ENCODE measurements at regions not wholly inside any gene's neighbourhood (a gene's known extent, or its start where the extent isn't known, plus 50 kb on each side); places are given as distances from the start of the nearest gene placed in this dataset.
A peak's percentile ranks its signal among the peaks of the same experiment; 100 is the strongest.

DNA sequence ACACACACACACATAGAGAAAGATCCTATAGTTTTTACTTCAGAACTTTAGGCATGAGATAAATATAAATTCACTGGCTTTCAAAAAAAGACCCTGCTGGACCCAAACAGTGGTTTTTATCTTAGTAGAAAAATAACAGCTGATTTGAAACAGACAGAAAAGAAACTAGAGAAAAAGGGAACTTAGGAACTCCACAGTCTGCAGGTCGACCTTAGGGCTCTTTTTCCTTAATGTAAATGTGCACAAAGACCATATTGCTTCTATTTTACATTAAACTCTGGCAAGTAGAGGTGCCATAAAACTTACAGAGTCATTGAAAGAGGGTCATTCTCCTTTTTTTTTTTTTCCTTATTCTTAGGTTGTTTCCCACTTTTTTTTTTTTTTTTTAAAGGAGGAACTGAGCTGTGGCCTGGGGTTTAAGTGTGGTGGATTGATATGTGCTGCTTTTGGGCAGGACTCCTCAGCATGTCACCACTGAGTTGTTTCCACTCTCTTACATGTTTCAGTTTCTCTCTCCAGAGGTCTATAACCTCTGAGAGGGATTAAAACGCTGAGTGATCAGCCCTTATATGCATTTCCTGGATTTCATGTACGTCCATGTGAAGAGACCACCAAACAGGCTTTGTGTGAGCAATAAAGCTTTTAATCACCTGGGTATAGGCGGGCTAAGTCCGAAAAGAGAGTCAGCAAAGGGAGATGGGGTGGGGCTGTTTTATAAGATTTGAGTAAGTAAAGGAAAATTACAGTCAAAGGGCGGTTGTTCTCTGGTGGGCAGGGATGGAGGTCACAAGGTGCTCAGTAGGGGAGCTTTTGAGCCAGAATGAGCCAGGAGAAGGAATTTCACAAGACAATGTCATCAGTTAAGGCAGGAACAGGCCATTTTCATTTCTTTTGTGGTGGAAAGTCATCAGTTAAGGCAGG is 70.8 kb upstream of the PACRGL start:
- no peak overlapping the region for H3K4me3 Mint-ChIP-seq
- H3K36me3 Mint-ChIP-seq (ENCODE audit: low read depth) = peaks cover 18% of the 10 kb centered on the region
- peak; percentile 22; the same call in 1 of the 2 replicates for TF ChIP-seq NANOG (IDR thresholded peaks at IDR 0.05; ENCODE audit: borderline replicate concordance)
- TF ChIP-seq, protein P1, sequence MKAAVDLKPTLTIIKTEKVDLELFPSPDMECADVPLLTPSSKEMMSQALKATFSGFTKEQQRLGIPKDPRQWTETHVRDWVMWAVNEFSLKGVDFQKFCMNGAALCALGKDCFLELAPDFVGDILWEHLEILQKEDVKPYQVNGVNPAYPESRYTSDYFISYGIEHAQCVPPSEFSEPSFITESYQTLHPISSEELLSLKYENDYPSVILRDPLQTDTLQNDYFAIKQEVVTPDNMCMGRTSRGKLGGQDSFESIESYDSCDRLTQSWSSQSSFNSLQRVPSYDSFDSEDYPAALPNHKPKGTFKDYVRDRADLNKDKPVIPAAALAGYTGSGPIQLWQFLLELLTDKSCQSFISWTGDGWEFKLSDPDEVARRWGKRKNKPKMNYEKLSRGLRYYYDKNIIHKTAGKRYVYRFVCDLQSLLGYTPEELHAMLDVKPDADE (IDR thresholded peaks at IDR 0.05) = no peak
- Histone ChIP-seq H4K20me1 (replicated peaks; ENCODE audit: insufficient read depth) (no peaks in the 10 kb centered on the region), H3F3A (replicated peaks; ENCODE audit: low read depth) (no peaks in the 10 kb centered on the region), H3K79me2 (replicated peaks; ENCODE audit: insufficient read depth) (no peaks in the 10 kb centered on the region), H2AFZ (peak overlapping the region; percentile 82; the same call in 1 of the 2 replicates), H3K9me2 (ENCODE audit: insufficient read depth) (peaks cover 9% of the 10 kb centered on the region; the same call in 1 of the 2 replicates), H3K36me3 (ENCODE audit: insufficient read depth) (no peaks in the 10 kb centered on the region), H3K4me1 (ENCODE audit: insufficient read depth) (peaks cover 18% of the 10 kb centered on the region), H3K27me3 (ENCODE audit: insufficient read depth) (no peaks in the 10 kb centered on the region), H3K4me3 (no peak overlapping the region), H3K27ac (ENCODE audit: low read depth) (peak overlapping the region; percentile 80), H3K4me2 (peak overlapping the region; percentile 34; the same call in 1 of the 2 replicates)
- no peak for DNase-seq (ENCODE audit: low spot score)
- ATAC-seq = no peak
- no peaks in the 10 kb centered on the region; the same call in 2 of the 3 replicates for H3K4me1 Mint-ChIP-seq
- H3K27ac Mint-ChIP-seq = no peak overlapping the region
- H3K27me3 Mint-ChIP-seq (ENCODE audit: insufficient read depth, low read depth, poor library complexity) = peaks cover 1% of the 10 kb centered on the region
- peaks cover 6% of the 10 kb centered on the region; the same call in 2 of the 3 replicates for H3K9me3 Mint-ChIP-seq

DNA sequence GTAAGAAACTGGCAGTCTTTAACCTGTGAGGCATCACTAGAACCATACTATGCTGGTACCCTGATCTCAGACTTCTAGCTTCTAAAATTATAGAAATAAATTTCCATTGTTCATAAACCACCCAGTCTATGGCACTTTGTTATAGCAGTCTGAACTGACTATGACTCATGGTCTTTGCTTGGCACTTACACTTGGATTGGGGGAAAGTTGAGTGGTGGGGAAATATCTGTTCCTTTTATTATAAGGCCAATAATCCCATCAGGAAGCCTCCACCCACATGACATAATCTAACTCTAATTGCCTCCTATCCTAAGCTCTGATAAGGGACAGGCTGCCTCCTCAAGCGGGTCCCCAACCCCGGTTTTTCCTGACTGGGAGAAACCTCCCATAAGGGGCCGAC is 61.4 kb upstream of the PACRGL start:
- H4K20me1 ChIP-seq (replicated peaks; ENCODE audit: insufficient read depth) = no peaks in the 10 kb centered on the region
- H2AFZ ChIP-seq = no peak overlapping the region
- Mint-ChIP-seq H3K4me3 (no peak overlapping the region), H3K9me3 (peaks cover 8% of the 10 kb centered on the region; the same call in 2 of the 3 replicates), H3K27ac (no peak overlapping the region), H3K27me3 (ENCODE audit: insufficient read depth, low read depth, poor library complexity) (peaks cover 3% of the 10 kb centered on the region), H3K36me3 (ENCODE audit: low read depth) (peaks cover 26% of the 10 kb centered on the region), H3K4me1 (no peaks in the 10 kb centered on the region)
- no peaks in the 10 kb centered on the region for H3F3A ChIP-seq (replicated peaks; ENCODE audit: low read depth)
- no peak for DNase-seq (ENCODE audit: low spot score)
- H3K9me2 ChIP-seq (ENCODE audit: insufficient read depth) = no peaks in the 10 kb centered on the region; the same call in 1 of the 2 replicates
- H3K4me2 ChIP-seq = no peak overlapping the region
- no peak overlapping the region for H3K4me3 ChIP-seq
- no peak overlapping the region for H3K27ac ChIP-seq (ENCODE audit: low read depth)
- H3K4me1 ChIP-seq (ENCODE audit: insufficient read depth) = no peaks in the 10 kb centered on the region
- no peaks in the 10 kb centered on the region for H3K79me2 ChIP-seq (replicated peaks; ENCODE audit: insufficient read depth)
- no peak for ATAC-seq
- no peaks in the 10 kb centered on the region for H3K27me3 ChIP-seq (ENCODE audit: insufficient read depth)
- no peaks in the 10 kb centered on the region for H3K36me3 ChIP-seq (ENCODE audit: insufficient read depth)
- TF ChIP-seq POLR2AphosphoS5 (IDR thresholded peaks at IDR 0.05; ENCODE audit: low read depth) (no peak), ZNF331 (CRISPR knock-in tag; IDR thresholded peaks at IDR 0.05; ENCODE audit: low read depth) (no peak), JUNB (IDR thresholded peaks at IDR 0.05; ENCODE audit: unreplicated experiment) (no peak), ZNF114 (CRISPR knock-in tag; IDR thresholded peaks at IDR 0.05) (no peak)
- TF ChIP-seq, protein P2, sequence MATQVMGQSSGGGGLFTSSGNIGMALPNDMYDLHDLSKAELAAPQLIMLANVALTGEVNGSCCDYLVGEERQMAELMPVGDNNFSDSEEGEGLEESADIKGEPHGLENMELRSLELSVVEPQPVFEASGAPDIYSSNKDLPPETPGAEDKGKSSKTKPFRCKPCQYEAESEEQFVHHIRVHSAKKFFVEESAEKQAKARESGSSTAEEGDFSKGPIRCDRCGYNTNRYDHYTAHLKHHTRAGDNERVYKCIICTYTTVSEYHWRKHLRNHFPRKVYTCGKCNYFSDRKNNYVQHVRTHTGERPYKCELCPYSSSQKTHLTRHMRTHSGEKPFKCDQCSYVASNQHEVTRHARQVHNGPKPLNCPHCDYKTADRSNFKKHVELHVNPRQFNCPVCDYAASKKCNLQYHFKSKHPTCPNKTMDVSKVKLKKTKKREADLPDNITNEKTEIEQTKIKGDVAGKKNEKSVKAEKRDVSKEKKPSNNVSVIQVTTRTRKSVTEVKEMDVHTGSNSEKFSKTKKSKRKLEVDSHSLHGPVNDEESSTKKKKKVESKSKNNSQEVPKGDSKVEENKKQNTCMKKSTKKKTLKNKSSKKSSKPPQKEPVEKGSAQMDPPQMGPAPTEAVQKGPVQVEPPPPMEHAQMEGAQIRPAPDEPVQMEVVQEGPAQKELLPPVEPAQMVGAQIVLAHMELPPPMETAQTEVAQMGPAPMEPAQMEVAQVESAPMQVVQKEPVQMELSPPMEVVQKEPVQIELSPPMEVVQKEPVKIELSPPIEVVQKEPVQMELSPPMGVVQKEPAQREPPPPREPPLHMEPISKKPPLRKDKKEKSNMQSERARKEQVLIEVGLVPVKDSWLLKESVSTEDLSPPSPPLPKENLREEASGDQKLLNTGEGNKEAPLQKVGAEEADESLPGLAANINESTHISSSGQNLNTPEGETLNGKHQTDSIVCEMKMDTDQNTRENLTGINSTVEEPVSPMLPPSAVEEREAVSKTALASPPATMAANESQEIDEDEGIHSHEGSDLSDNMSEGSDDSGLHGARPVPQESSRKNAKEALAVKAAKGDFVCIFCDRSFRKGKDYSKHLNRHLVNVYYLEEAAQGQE (IDR thresholded peaks at IDR 0.05; ENCODE audit: unreplicated experiment) = no peak
- TF ChIP-seq, protein P1 (IDR thresholded peaks at IDR 0.05) = no peak
- TF ChIP-seq, protein P3, sequence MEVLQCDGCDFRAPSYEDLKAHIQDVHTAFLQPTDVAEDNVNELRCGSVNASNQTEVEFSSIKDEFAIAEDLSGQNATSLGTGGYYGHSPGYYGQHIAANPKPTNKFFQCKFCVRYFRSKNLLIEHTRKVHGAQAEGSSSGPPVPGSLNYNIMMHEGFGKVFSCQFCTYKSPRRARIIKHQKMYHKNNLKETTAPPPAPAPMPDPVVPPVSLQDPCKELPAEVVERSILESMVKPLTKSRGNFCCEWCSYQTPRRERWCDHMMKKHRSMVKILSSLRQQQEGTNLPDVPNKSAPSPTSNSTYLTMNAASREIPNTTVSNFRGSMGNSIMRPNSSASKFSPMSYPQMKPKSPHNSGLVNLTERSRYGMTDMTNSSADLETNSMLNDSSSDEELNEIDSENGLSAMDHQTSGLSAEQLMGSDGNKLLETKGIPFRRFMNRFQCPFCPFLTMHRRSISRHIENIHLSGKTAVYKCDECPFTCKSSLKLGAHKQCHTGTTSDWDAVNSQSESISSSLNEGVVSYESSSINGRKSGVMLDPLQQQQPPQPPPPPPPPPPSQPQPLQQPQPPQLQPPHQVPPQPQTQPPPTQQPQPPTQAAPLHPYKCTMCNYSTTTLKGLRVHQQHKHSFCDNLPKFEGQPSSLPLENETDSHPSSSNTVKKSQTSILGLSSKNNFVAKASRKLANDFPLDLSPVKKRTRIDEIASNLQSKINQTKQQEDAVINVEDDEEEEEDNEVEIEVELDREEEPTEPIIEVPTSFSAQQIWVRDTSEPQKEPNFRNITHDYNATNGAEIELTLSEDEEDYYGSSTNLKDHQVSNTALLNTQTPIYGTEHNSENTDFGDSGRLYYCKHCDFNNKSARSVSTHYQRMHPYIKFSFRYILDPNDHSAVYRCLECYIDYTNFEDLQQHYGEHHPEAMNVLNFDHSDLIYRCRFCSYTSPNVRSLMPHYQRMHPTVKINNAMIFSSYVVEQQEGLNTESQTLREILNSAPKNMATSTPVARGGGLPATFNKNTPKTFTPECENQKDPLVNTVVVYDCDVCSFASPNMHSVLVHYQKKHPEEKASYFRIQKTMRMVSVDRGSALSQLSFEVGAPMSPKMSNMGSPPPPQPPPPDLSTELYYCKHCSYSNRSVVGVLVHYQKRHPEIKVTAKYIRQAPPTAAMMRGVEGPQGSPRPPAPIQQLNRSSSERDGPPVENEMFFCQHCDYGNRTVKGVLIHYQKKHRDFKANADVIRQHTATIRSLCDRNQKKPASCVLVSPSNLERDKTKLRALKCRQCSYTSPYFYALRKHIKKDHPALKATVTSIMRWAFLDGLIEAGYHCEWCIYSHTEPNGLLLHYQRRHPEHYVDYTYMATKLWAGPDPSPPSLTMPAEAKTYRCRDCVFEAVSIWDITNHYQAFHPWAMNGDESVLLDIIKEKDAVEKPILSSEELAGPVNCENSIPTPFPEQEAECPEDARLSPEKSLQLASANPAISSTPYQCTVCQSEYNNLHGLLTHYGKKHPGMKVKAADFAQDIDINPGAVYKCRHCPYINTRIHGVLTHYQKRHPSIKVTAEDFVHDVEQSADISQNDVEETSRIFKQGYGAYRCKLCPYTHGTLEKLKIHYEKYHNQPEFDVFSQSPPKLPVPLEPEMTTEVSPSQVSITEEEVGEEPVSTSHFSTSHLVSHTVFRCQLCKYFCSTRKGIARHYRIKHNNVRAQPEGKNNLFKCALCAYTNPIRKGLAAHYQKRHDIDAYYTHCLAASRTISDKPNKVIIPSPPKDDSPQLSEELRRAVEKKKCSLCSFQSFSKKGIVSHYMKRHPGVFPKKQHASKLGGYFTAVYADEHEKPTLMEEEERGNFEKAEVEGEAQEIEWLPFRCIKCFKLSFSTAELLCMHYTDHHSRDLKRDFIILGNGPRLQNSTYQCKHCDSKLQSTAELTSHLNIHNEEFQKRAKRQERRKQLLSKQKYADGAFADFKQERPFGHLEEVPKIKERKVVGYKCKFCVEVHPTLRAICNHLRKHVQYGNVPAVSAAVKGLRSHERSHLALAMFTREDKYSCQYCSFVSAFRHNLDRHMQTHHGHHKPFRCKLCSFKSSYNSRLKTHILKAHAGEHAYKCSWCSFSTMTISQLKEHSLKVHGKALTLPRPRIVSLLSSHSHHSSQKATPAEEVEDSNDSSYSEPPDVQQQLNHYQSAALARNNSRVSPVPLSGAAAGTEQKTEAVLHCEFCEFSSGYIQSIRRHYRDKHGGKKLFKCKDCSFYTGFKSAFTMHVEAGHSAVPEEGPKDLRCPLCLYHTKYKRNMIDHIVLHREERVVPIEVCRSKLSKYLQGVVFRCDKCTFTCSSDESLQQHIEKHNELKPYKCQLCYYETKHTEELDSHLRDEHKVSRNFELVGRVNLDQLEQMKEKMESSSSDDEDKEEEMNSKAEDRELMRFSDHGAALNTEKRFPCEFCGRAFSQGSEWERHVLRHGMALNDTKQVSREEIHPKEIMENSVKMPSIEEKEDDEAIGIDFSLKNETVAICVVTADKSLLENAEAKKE (CRISPR knock-in tag; IDR thresholded peaks at IDR 0.05) = no peak

Data from GM23338 (cell line).